A549 (cell line): ENCODE measurements at regions not wholly inside any gene's neighbourhood (a gene's known extent, or its start where the extent isn't known, plus 50 kb on each side); places are given as distances from the start of the nearest gene placed in this dataset.

Experiments
- CTCF ChIP-seq: fragments of >200 bp; sonication (Bioruptor Twin); formaldehyde crosslinking; IDR thresholded peaks from 3 replicates; pipeline ENCODE4 v1.5.1; 2016
- FOSL2 ChIP-seq, 2 experiments: fragments of 450-650 bp in 1 of 2; fragments of >200 bp in 1 of 2; sonication (Bioruptor Twin) in 1 of 2; formaldehyde crosslinking; IDR thresholded peaks; 2 replicates each; pipeline versions ENCODE4 v1.5.0 to v1.6.1; 2016 to 2020; ENCODE audit warnings: mild to moderate bottlenecking in 1 of 2, moderate library complexity in 1 of 2
- HES2 ChIP-seq: fragments of >200 bp; sonication (Bioruptor Twin); formaldehyde crosslinking; IDR thresholded peaks from 2 replicates; pipeline ENCODE4 v1.6.1; 2016
- PHF8 ChIP-seq: fragments of 200-600 bp; sonication (generic); IDR thresholded peaks from 2 replicates; pipeline ENCODE4 v1.6.1; 2016; ENCODE audit warnings: low read depth, mild to moderate bottlenecking, antibody characterized with exemption, moderate library complexity, borderline replicate concordance
- POLR2A ChIP-seq: IDR thresholded peaks from 2 replicates; pipeline ENCODE4 v1.6.1; 2012; ENCODE audit warnings: mild to moderate bottlenecking, low read length
- REST ChIP-seq: fragments of 200-600 bp; sonication (generic); IDR thresholded peaks from 2 replicates; pipeline ENCODE4 v1.6.1; 2016; ENCODE audit warnings: antibody characterized with exemption, mild to moderate bottlenecking, moderate library complexity
- RFX5 ChIP-seq: fragments of 450-650 bp; IDR thresholded peaks from 2 replicates; pipeline ENCODE4 v1.7.1; 2014; ENCODE audit warnings: antibody characterized with exemption, mild to moderate bottlenecking, moderate library complexity
- TFCP2L1 ChIP-seq: fragments of 250-450 bp; sonication (Bioruptor Pico); IDR thresholded peaks from 2 replicates; pipeline ENCODE4 v1.5.0; 2021; ENCODE audit warnings: mild to moderate bottlenecking
- ZFP36 ChIP-seq: fragments of 450-650 bp; IDR thresholded peaks from 2 replicates; pipeline ENCODE4 v1.6.1; 2014; ENCODE audit warnings: borderline replicate concordance; ENCODE audit not compliant: partially characterized antibody
- TF ChIP-seq, protein P1 (sequence below): IDR thresholded peaks from 2 replicates; pipeline ENCODE4 v1.6.1; 2012

DNA sequence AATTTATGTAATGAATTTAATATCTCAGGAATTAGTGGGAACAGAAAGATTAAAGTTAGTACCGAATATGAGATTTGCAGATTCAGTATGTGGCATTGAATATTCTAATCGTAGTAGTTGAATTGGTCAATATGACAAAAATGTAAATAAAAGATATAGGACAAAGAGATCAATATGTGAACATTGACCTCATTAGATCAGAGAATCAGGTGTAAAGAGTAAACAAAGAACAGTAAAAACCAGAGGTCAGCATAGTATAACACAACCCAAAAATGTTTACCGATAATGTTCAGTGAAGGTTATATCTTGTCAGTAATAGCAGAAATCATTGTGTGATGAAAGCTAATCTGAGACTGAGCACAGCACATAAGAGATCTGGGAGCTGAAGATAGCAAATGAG lies 152.0 kb downstream of the FAM83B start:
- TF ChIP-seq CTCF (no peak), POLR2A (no peak), HES2 (no peak), FOSL2 (IDR thresholded peaks at IDR 0.05) (no peak), FOSL2 (CRISPR knock-in tag; IDR thresholded peaks at IDR 0.05) (no peak), REST (no peak), ZFP36 (no peak), TFCP2L1 (no peak), RFX5 (no peak), PHF8 (no peak)
- TF ChIP-seq, protein P1, sequence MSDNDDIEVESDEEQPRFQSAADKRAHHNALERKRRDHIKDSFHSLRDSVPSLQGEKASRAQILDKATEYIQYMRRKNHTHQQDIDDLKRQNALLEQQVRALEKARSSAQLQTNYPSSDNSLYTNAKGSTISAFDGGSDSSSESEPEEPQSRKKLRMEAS, result no peak
